Hematopoietic multipotent progenitor cell (in vitro differentiated cells): ENCODE measurements at regions not wholly inside any gene's neighbourhood (a gene's known extent, or its start where the extent isn't known, plus 50 kb on each side); places are given as distances from the start of the nearest gene placed in this dataset.
"Not testable (repeated sequence)": the region's sequence is repeated elsewhere in the genome, so short reads cannot be mapped to it uniquely, and the experiment has no call there.

Experiments used
- DNase-seq, 3 donors: peaks; one replicate each; pipeline ENCODE4 v3.0.0-alpha.2; 2011 to 2015; ENCODE audit warnings: low read depth in 2 of 3, low spot score in 2 of 3

- no peak for DNase-seq
Observed at GRCh38 chr16:48955837-48956236, 325.8 kb downstream of the CBLN1 start.

DNA sequence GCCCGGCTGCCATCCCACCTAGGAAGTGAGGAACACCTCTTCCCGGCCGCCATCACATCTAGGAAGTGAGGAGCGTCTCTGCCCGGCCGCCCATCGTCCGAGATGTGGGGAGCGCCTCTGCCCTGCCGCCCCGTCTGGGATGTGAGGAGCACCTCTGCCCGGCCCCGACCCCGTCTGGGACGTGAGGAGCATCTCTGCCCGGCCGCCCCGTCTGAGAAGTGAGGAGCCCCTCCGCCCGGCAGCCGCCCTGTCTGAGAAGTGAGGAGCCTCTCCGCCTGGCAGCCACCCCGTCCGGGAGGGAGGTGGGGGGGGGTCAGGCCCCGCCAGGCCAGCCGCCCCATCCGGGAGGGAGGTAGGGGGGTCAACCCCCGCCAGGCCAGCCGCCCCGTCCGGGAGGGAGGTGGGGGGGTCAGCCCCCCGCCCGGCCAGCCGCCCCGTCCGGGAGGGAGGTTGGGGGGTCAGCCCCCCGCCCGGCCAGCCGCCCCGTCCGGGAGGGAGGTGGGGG, 330.0 kb downstream of the CBLN1 start:
- not testable (repeated sequence) for DNase-seq

- DNase-seq: no peak
Observed at GRCh38 chr16:48950184-48950583, 331.5 kb downstream of the CBLN1 start.

GRCh38 chr16:48949636-48950035, 332.0 kb downstream of the CBLN1 start:
- DNase-seq: no peak

DNA sequence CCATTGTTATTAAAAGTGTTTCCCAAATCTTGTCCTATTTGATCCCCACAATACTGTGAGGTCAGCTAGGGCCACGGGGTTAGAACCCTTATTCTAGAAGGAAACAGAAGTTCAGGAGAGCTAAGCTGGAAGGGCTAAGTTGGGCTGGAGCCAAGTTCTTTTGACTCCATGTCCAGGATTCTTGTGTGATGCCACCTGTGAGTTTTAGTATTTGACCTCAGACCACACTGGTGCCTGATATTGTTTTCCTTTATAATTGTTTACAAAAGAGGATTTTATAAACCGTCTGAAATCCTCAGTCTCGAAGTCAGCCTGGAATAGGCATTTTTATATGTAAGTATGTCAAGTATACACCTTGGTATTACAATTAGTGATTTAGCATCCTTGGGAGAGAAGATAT, 332.7 kb downstream of the CBLN1 start:
- DNase-seq: no peak

GRCh38 chr16:48947371-48947713, 334.3 kb downstream of the CBLN1 start:
- DNase-seq: no peak

GRCh38 chr16:48946686-48947370, 334.8 kb downstream of the CBLN1 start:
- no peak for DNase-seq

DNA sequence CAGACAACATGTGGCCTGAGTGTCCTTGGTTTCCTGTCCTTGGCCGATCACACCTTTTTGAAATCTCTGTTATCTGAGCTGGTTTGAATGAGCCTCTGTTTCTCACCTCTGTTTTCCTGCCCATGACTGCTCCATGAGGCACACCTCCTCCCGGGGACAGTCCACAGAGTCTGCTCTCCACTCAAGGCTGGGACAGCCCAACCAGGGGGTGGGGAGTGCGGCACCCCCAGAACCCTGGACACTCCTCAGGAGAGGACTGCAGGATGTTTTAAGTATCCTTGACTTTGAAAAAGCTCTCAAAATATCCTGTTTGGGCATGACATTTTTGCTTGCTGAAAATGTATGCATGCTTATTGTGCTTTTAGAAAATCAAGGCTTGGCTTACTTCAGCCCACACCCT, 333.0 kb upstream of the N4BP1 start:
- DNase-seq: no peak

DNA sequence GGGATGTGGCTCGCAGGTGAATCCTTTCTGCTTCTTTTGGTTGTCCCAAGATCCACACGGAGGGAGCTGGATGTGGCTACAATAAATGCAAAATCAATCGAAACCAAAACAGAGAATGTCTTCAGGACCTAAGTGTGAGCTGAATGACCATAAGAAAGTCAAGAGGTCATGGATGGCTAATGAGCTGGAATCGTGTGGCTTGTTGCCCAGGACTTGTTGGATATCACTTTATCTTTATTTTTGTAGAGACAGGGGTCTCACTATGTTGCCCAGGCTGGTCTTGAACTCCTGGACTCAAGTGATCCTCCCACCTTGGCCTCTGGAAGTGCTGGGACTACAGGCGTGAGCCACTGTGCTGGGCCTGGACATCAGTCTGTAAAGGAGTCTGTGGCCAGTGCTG, 326.8 kb upstream of the N4BP1 start:
- DNase-seq: no peak

DNA sequence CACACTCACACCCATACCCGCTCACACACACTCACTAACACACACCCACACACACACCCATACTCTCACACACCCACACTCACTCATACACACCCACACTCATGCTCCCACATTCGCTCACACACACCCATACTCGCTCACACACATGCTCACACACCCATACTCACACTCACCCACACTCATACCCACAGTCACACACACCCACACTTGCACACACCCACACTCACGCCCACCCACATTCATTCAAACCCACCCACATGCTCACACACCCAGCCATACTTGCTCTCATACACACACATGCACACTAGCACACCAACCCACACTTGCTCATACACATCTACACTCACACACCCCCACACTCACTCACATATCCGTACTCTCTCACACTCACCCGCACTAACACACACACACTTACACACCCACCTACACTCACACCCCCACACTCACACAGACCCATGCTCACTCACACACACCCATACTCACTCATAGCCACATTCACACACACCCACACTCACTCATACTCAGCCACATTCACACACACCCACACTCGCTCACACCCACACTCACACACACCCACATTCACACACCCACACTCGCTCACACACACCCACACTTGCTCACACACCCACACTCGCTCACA, 322.4 kb upstream of the N4BP1 start:
- DNase-seq: no peak

GRCh38 chr16:48930951-48931553, 321.1 kb upstream of the N4BP1 start:
- DNase-seq: no peak

DNA sequence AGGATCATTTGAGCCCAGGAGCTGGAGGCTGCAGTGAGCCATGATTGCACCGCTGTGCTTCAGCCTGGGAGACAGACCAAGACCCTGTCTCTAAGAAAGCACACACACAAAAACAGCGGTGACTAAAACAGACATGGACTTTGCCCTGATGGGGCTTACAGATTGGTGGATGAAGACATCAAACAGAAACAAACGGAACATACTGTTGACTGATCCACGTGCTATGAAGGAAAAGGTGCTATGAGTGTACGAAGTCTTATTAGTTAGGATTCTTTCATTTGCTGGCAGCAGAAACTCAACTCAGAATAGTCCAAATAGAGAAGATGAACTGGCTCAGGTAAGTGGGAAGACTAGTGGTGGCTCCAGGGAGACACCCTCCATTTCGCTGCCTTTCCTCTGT, 309.8 kb upstream of the N4BP1 start:
- no peak for DNase-seq

- DNase-seq: no peak
Observed at GRCh38 chr16:48918520-48919258, 308.7 kb upstream of the N4BP1 start.

DNA sequence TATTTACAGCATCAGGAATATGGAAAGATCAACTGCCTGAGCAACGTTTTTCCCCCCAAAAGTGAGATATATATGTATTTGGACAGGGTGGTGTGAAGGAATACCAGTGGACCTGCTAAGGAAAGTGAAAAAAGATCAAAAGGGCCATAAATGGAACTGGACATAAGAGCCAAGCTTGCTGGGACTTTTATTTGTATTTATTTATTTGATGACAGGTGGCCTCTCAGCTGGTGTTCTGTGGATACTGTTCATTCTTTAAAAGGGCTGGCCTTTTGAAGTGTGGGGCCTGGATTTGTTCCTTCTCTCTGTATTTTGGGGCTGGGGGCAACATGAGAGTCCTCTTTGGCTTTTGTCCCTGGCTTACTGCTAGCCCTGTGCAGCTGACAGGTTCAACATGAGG, 306.6 kb upstream of the N4BP1 start:
- DNase-seq: no peak

DNA sequence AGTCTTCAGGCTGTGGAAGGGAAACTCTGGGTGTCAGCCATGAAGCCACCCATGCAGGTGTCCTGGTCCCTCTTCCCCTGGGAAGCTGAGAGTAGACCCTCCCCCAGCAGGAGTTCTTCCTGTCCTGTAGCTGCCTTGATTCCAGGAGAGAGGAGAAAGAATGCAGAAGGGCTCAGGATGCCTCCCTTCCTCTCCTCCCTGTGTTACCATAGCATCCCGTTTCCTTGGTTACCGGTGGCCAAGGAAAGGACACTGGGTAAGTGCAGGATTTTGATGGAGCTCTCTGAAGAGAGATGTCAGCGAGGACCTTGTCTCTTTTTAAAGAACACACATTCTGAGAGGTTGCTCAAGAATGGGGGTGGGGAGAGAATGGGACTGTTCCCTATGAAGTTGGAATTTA, 304.1 kb upstream of the N4BP1 start:
- DNase-seq: no peak

DNA sequence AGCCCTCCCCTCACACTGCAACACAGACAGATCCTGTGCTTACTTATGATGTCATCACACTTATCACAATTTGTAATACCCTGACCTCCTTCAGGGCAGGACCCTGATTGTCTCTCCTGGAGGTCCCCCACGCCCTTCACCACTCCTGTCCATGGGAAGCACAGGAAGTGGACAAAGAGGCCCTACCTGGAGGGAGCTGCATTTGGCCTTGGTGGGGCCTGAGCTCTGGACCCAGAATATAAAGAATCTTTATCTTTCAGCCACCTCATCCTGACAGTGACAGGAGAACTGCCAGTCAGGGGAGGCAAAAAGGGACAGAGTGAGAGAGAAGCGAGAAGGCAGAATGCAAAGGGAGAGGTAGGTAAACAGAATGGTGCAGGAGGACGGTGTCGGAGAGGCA, 303.4 kb upstream of the N4BP1 start:
- no peak for DNase-seq

- DNase-seq: no peak
Observed at GRCh38 chr16:48912360-48912759, 302.4 kb upstream of the N4BP1 start.

- DNase-seq: no peak
Observed at GRCh38 chr16:48911700-48912099, 301.7 kb upstream of the N4BP1 start.

- DNase-seq: no peak
Observed at GRCh38 chr16:48910214-48910613, 300.2 kb upstream of the N4BP1 start.

DNA sequence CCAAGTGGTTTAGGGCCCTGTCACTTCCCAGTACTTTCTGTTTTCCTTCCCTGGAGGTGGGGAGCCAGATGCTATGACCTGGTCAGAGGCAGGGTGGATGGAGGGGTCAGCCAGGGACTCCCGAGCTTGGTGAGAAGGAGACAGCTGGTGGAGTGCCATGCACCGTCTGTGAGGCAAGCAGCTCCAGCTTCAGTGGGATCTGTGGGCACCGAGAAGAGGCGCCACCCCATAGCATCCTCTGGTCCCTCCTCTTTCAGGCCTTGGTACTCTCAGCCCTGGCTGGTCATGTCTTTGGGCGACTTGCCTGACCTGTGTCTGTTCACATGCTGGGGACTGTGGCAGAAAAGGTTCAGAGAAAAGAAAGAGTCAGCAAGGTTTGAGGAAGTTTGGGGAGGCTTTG, 299.3 kb upstream of the N4BP1 start:
- no peak for DNase-seq

DNA sequence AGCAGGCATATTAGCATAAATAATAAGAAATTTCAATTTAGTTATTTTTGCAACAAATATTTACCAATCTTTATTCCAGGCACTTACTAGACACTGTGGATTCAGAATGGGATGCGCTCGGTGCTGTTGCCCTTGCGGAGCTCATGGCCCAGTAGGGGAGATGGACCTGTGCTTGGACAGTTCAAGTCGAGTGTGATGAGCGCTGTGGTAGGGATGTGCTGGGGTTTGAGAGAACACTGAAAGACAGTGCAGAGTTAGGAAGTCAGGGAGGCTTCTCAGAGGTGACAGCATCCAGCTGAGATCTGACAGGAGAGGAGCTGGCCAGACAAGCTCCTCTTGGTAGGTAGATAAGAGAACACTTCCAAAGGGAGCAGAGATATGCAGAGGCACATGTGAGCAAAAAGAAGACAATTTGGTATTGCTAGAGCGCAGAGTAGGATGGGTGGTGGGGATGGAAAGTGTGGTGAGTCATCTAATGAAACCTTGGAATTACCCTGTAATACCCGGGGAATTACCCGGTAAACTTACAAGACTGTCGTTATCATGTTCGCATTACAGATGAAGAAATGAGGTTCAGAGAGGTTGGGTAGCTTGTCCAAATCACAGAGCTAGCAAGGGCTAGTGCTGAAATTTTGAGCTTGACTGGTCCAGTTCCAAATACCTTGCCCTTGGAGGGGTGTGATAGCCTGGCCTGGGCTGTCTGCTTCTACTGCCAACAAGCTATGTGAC, 298.1 kb upstream of the N4BP1 start:
- no peak for DNase-seq
